Stimulated activated CD4-positive, alpha-beta T cell treated with anti-CD3 and anti-CD28 coated beads, Interleukin-12 subunit alpha, Interleukin-12 subunit beta, amount 100 ng/mL, for 4 hours (primary cell): ENCODE measurements at regions not wholly inside any gene's neighbourhood (a gene's known extent, or its start where the extent isn't known, plus 50 kb on each side); places are given as distances from the start of the nearest gene placed in this dataset.

Experiments
- DNase-seq: peaks from one replicate; pipeline ENCODE4 v3.0.0-alpha.2; 2020

DNA sequence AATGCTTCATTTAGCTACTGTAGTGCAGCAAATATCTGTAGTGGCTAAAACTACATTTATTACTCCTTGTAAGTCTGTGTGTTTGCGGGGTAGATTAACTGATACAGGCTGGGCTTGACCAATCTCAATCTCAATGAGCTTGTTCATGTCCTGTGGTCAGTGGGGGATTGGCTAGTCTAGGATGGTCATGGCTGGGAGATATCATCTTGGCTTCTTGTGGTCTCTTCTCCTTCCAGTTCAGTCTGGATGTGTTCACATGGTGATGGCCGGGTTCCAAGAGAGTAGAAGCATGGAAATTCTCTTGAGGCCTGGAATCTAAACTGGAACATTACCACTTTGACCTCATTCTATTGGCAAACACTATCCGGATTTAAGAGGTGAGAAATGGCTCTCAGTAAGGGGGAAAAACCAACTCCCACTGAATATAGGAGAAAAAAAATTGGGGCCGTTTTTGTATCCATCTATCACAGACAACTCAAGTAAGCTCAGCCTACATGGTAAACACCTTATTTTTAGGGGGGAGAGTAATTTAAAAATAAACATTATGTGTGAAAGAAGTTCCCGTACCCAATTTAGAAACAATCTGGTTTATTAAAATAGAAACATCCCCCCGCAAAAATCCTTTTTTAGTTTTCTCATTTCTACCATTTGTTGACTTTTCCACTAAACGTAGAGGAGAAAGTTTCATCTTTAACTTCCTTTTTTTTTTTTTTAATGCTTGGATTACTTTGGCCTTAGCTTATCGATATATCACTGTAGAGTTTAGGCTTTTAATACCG is 284.9 kb upstream of the TBC1D5 start:
- DNase-seq = no peak

DNA sequence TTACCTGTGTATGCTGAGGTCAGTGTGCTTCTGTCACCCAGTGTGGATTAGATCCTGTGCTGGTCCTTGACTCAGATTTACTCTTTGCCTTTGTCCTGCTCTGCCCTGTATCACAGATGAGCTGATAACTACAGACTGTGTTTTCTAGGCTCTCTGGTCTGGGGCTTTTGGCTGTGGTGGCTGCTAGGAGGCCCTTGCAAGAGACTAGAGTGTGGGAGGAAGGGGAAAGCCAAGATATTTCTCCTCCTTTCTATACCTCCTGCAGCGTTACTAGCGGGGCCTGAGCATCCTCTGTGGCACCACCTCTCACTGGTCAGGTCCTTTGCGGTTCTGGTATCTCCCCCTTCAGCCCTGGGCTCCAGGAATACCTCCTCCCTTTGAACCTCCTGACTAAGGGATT is 282.3 kb upstream of the TBC1D5 start:
- DNase-seq = no peak

- no peak for DNase-seq
Observed at GRCh38 chr3:18019161-18019495, 276.7 kb upstream of the TBC1D5 start.

DNA sequence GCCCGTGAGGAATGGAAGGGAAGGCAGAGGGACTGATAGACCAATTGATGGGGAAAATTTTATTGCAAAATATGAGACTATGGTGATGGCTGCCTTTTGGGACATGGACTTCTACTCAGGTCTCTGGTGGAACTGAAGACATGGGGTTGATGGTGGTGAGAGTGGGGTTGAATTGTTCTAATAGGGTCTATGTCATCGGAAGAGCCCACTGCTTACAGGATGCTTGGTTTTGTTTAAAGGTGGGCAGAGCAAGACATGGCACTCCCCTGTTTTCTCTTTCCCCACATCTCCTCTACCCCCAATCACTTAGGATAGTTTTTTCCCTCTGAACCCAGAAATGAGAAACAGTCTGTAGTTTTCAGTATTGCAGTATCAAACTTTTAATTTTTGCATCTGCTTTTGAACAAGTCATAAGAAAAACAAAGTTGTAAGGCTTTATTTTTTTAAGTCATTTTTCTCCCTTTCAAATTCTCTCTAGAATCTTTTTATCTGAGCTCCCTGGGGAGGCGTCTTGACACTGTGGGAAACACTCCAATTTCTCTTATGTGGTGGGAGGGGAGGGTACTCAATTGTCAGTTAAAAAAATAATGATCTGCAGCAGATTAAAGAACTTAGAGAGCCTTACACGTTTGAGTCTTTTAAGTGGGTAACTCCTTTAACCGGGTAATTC is 276.2 kb upstream of the TBC1D5 start:
- DNase-seq = no peak

DNA sequence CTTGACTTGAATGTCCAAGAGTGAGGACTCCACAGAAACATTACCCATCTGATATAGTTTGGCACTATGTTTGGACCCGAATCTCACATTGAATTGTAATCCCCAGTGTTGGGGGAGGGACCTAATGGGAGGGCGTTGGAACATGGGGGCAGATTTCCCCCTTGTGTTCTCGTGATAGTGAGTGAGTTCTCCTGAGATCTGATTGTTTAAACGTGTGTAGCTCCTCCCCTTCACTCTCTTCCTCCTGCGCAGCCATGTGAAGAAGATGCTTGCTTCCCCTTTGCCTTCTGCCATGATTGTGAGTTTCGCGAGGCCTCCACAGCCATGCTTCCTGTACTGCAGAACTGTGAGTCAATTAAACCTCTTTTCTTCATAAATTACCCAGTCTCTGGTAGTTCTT is 273.9 kb upstream of the TBC1D5 start:
- DNase-seq = no peak

- no peak for DNase-seq
Observed at GRCh38 chr3:18012933-18013332, 270.5 kb upstream of the TBC1D5 start.

DNA sequence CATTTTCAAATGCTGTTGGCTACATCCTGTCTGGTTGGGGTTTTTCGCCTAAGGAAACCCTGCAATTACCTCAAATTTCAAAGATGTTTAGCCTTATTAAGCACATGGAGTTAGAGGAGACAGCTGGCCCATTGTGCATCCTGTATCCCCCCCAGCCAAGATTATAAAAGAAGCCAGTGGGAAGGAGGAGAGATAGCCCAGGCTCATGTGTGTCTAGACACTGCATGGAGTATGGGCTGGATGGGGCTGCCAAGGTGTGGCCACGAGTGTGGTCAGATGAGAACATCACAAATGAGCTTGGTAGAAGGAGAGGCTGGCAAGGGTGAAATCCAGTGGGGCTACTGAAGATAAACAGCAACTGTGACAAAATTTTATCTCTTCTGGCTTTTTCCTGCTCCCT is 270.0 kb upstream of the TBC1D5 start:
- DNase-seq = no peak

GRCh38 chr3:18011387-18011786 is 269.0 kb upstream of the TBC1D5 start:
- DNase-seq = no peak

GRCh38 chr3:18010001-18010400 is 267.6 kb upstream of the TBC1D5 start:
- no peak for DNase-seq

GRCh38 chr3:18008706-18009368 is 266.4 kb upstream of the TBC1D5 start:
- no peak for DNase-seq

GRCh38 chr3:18007980-18008379 is 265.5 kb upstream of the TBC1D5 start:
- DNase-seq = no peak

DNA sequence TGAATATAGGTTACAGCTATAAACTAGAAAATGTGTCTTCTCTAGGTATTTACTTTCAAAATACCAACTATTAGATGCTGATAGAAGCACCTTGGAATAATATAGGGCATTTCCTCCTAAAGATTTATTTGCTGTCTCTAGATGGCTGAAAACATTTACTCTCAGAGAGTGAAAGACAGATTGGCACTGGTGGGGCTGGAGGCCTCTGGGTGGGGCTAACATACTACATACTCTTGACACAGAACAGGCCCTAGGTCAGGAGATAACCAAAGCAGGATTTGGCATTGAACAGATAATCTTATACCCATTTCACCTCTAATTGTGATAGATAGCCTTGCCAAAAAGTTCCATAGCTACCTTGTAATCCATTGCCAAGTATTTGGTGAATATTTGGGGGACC is 253.3 kb upstream of the TBC1D5 start:
- DNase-seq = no peak

DNA sequence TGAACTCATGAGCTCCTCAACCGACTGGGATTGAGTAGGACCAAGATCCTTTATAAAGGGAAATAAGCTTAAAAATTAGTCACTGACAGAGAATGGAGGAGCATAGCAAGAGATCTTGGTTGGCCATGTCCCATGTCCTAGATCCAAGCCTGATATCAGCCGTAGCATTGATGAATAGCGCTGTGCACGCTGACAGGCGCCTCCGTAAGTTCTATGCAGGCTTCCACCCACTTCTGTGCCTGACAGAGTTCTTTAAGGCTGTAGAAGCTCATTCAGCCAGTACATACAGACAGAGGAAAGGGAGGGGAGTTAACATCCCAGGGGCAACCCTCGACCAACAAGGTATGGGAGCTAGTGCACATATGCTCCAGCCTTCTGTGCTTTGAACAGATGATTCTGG is 251.7 kb upstream of the TBC1D5 start:
- no peak for DNase-seq

GRCh38 chr3:17990390-17990789 is 248.0 kb upstream of the TBC1D5 start:
- DNase-seq = no peak

DNA sequence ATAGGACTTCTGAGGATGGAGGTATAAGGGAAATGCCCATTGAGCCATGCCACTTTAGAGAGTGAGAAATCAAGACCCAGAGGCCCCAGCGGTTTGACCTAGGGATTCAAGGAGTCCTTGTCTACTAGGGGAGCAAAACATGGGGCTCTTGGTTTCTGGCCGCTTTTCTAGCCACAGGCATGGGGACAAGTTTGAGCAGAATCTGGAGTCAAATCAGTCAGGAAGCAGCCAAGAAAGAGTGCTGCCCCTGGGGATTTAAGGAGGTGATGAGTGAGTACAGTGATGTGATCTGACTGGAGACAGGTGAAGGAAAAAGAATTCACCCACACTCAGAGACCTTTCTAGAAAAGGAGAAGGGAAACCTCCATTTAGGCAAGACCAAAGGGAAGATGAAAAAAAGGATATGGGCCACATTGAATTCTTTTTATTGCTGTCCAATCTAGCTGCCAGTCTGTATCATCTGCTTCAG is 244.0 kb upstream of the TBC1D5 start:
- no peak for DNase-seq

GRCh38 chr3:17985658-17986347 is 243.4 kb upstream of the TBC1D5 start:
- DNase-seq = no peak

- no peak for DNase-seq
Observed at GRCh38 chr3:17983106-17983505, 240.7 kb upstream of the TBC1D5 start.

GRCh38 chr3:17982211-17982880 is 239.9 kb upstream of the TBC1D5 start:
- DNase-seq = no peak

DNA sequence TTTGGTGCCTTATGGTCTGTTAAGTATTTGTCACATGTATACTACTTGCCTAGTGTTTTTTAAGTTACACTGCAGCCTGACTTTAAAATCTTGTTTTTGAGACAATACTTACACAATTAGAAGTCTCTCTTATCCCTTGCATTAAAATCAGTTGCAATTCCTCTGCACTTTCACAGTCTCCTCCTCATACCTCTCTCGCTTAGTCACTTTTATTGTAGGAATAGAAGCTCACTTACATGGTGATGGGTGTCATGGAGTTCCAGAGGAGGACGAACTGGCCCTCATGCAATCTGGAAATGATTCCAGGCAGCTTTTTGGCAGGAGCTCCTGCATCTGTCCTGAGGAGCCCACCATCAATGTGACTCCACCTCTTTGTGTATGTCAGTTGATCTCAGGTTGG is 238.4 kb upstream of the TBC1D5 start:
- no peak for DNase-seq

DNA sequence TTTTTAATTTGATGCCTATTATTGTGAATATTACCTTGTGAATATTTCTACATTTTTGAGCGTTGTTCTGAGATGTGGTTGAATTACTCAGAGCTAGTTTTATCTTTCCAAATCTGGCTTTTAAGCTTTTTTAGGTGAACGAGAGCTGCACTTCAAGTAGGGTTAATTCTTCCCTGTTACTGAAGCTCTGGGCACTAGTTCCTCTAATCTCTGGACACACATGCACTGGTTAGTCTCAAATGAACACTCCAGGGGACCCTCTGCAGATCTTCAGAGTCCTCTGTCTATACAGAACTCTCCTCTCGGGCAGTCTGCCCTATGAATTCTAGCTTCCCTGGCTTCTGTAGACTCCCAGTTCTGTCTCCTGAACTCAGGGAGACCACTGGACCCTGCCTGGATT is 237.5 kb upstream of the TBC1D5 start:
- DNase-seq = no peak

GRCh38 chr3:17979252-17979651 is 236.8 kb upstream of the TBC1D5 start:
- DNase-seq = no peak

- no peak for DNase-seq
Observed at GRCh38 chr3:17974206-17974841, 231.9 kb upstream of the TBC1D5 start.
